HG02885 (cell line): ENCODE measurements at regions not wholly inside any gene's neighbourhood (a gene's known extent, or its start where the extent isn't known, plus 50 kb on each side); places are given as distances from the start of the nearest gene placed in this dataset.

ENCODE experiments used
- ATAC-seq: cut with Tn5 transposase; IDR thresholded peaks from one replicate; pipeline ENCODE4 v1.9.1; 2021; ENCODE audit warnings: mild to moderate bottlenecking; ENCODE audit not compliant: unreplicated experiment, poor library complexity

DNA sequence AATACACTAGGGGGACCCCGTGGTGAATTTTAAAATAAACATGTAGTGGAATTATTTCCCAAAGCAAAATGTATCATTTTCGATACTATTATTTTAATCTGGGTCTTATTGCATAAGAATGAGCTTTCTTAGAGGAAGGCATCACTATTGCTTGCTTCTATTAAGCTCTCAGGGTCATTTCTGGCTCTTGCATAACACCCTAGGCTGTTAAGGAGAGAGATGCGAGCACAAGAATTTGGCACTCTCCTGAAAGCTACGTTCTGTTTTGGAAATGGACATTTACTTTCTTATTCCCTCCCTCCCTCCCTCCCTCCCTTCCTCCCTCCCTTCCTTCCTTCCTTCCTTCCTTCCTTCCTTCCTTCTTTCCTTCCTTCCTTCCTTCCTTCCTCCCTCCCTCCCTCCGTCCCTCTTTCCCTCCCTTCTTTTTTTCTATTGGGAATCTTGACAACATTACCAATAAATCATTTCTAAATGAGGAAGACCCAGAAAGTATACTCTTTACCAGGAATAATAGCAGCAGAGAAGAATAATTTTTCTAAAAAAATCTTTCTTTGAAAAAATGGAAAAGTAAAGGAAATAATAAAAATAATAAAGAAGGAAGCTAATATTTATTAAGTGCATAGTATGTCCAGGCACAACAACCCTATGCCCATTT is 83.6 kb upstream of the BDNF start:
- ATAC-seq, result no peak

DNA sequence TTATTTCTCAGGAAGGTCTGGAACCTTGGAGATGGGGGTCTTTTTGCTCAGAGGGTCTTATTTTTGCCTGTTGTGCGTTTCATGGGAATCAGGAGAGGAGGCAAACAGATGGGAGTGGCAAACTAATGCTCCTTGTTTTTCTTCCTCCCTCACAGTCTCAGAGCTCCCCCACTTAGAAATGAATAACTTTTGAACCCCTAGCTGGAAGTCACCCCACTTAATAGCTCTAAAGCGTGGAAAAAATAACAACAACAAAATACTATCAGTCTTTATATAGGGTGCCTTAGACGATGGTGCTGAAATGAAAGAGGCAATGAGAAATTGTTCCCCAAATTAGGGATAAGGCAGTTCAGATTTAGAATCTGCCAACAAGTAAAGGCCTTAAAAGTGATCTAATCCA is 76.8 kb upstream of the BDNF start:
- no peak for ATAC-seq

DNA sequence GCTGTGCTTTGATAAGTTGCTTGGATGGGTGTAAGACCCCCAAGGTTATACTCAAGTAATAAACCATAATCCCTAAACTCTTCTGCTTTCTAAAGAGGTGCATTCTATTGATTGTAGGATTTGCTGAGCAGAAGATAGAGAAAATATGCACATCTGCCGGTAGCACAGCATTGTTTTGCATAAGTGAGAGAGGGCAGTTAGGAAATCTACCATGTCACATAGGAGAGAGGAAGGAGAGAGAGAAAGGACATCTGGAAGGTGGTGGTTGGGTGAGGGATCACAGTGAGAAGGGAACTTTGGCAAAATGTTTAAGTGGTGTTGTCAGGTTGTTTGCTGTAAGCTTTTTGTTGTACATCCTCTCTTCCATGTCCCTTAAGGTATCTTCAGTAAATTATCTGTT is 73.6 kb upstream of the BDNF start:
- ATAC-seq, result no peak

DNA sequence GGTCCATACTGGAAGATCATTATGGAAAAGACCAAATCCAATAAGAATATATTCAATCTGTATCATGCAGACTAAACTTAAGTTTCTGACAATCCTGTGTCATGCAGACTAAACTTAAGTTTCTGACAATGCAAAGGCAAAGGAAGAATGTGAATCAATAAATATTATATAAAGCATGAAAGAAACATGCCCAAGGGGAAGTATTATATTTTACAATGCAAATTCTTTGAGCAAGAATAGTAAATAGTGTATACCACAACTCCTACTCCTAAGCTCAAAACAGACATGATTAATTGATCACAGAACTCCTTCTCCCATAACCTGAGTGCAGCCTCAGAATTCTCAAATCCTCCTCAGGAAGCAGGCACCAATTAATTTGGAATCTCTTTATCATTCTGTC is 71.3 kb upstream of the BDNF start:
- ATAC-seq, result no peak

DNA sequence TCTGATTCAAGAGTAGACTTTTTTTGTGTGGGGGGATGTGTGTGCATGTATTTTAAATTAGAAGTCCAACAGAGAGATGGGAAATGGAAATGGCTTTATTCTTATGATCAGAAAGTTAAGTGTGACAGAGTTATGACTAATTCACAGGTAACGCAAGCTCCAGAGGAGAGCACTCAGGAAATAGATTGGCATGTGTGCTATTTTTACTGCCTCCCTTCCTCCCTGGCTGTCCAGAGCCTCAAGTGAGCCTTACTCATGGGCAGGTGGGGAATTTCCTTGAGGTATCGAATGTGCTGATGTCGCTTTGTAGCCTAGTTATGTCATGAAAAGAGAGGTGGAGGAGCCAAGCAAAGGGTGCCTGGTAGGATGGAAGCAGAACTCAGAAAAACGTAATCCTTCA is 70.3 kb upstream of the BDNF start:
- no peak for ATAC-seq

DNA sequence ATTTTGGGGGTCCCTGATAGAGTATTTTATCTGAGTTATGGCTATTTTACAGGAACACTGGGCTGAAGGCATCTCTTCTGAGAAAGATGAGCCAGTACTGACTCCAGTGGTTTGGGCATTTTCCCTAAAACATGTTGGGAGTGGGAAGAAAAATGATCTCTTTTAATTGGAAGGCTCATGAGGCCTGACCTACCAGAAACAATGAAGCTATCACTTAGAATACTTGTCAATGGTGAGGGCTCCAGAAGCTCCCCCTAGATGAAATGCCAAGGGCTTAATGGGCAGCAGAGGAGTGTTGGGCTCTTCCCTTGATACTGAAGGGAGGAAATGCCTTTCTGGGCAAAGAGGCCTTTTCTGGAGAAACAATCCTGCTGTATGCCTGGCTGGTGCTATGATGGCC is 63.5 kb upstream of the BDNF start:
- ATAC-seq, result no peak

DNA sequence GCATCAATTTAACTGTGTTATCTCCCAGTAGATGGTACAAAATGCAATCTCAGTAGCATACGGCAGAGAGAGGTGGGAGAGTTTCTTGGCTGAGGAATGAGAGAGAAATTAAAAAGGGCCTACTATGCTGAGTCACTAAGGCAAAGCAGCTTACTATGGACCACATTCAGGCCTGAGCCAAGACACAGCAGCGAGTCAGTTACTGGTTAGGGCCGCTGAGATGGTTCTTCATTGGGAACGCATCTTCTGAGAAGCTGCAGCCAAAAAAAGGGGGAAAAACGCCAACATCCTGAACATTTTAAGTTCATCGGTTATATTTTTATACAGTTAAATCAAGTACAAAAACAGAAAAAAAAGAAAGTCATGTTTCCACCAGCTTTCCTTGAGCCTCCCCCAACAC is 61.1 kb upstream of the BDNF start:
- ATAC-seq, result no peak

DNA sequence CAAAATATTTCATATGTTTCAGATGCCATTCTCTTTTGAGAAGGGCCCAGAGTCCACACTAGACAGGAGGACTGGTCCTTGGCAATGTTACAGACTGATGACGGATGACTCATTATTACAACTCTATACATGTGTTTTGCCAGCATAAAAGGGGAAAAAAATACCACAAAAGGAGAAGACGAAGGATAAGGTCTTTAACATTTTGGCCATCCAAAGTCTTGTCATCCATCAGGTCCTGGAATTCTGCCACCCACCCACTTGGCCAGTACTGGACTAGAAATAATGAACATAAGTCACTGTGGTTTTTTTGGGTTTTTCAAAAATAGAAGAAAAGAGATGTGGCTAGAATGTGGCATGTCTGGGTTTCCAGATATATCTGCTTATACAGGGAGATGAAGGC is 57.7 kb upstream of the BDNF start:
- ATAC-seq, result no peak

DNA sequence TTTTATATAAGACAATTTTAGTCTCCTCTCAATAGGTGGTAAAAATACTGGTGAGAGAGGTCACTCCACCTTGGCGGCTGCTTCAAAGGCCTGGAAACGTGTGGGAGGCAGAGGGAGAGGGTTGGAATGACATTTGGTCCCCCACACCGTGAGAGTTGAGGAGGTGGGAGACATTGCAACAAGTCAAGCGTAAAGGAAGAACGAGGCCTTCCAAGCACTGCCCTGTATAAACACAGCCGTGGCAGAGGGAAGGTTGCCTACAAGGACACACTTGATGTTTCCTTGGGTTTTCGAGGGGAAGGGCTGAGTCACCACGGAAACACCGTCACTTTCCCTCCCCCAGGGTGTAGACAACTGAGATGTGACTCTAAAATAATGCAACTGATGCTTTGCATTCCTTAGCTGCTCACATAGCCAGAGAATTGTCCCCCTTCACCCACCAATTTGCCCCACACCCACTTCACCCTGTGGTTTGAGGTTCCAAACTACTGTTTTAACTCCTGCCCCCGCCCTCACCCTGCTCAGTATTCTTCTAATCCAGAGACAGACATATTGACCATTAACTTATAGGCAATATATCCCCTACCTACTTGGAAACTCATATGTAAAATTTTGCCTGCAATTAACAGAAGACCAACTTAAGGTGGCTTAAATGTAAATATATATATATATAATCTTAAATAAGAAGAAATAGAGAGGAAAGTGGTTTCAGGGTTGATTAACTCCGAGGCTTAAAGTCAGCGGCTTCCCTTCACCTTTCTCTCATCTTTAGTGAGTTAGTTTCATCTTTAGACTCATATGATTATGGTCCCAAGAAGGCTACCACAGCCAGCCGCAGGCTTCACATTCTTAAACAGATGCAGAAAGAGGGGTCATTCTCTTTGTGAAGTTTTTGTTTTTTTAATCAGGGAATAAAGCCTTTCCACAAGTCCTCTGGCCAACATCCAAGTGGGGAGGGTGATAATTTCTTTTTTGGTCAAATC is 54.1 kb upstream of the BDNF start:
- ATAC-seq, result peak; percentile 77
